GM18498 (cell line): ENCODE measurements at regions not wholly inside any gene's neighbourhood (a gene's known extent, or its start where the extent isn't known, plus 50 kb on each side); places are given as distances from the start of the nearest gene placed in this dataset.

Experiments
- ATAC-seq: cut with Tn5 transposase; IDR thresholded peaks from one replicate; pipeline ENCODE4 v1.9.1; 2021; ENCODE audit warnings: mild to moderate bottlenecking, moderate library complexity; ENCODE audit not compliant: unreplicated experiment

- ATAC-seq, result no peak
Measured at GRCh38 chr9:81741103-81741502, 51.8 kb upstream of the TLE1 start.

GRCh38 chr9:81748091-81748490, 58.7 kb upstream of the TLE1 start:
- ATAC-seq, result no peak

- no peak for ATAC-seq
Measured at GRCh38 chr9:81753436-81753835, 64.1 kb upstream of the TLE1 start.

GRCh38 chr9:81754245-81754644, 64.9 kb upstream of the TLE1 start:
- ATAC-seq, result no peak

- no peak for ATAC-seq
Measured at GRCh38 chr9:81755721-81756120, 66.4 kb upstream of the TLE1 start.

- ATAC-seq, result no peak
Measured at GRCh38 chr9:81756561-81756960, 67.2 kb upstream of the TLE1 start.

GRCh38 chr9:81758123-81758797, 68.9 kb upstream of the TLE1 start:
- ATAC-seq, result no peak

- no peak for ATAC-seq
Measured at GRCh38 chr9:81759680-81760215, 70.4 kb upstream of the TLE1 start.

- ATAC-seq, result no peak
Measured at GRCh38 chr9:81767921-81768320, 78.6 kb upstream of the TLE1 start.

GRCh38 chr9:81771571-81771970, 82.2 kb upstream of the TLE1 start:
- ATAC-seq, result no peak

- ATAC-seq, result no peak
Measured at GRCh38 chr9:81772144-81772543, 82.8 kb upstream of the TLE1 start.

- no peak for ATAC-seq
Measured at GRCh38 chr9:81776390-81776789, 87.0 kb upstream of the TLE1 start.

GRCh38 chr9:81776834-81777233, 87.5 kb upstream of the TLE1 start:
- ATAC-seq, result no peak

GRCh38 chr9:81777482-81777881, 88.1 kb upstream of the TLE1 start:
- ATAC-seq, result no peak

GRCh38 chr9:81782313-81782995, 93.1 kb upstream of the TLE1 start:
- ATAC-seq, result no peak

GRCh38 chr9:81787747-81788632, 98.6 kb upstream of the TLE1 start:
- no peak for ATAC-seq

GRCh38 chr9:81789721-81790120, 100.4 kb upstream of the TLE1 start:
- no peak for ATAC-seq

- no peak for ATAC-seq
Measured at GRCh38 chr9:81790166-81790565, 100.8 kb upstream of the TLE1 start.

- no peak for ATAC-seq
Measured at GRCh38 chr9:81791076-81791475, 101.7 kb upstream of the TLE1 start.

GRCh38 chr9:81798606-81799005, 109.3 kb upstream of the TLE1 start:
- no peak for ATAC-seq

GRCh38 chr9:81801190-81801589, 111.8 kb upstream of the TLE1 start:
- no peak for ATAC-seq
